Activated T-cell treated with anti-CD3 and anti-CD28 coated beads, Interleukin-2, amount 50 U/mL, for 48 hours (primary cell): ENCODE measurements at regions not wholly inside any gene's neighbourhood (a gene's known extent, or its start where the extent isn't known, plus 50 kb on each side); places are given as distances from the start of the nearest gene placed in this dataset.

Experiments
- DNase-seq, 2 experiments: peaks; one replicate each; pipeline ENCODE4 v3.0.0-alpha.2; 2020

DNA sequence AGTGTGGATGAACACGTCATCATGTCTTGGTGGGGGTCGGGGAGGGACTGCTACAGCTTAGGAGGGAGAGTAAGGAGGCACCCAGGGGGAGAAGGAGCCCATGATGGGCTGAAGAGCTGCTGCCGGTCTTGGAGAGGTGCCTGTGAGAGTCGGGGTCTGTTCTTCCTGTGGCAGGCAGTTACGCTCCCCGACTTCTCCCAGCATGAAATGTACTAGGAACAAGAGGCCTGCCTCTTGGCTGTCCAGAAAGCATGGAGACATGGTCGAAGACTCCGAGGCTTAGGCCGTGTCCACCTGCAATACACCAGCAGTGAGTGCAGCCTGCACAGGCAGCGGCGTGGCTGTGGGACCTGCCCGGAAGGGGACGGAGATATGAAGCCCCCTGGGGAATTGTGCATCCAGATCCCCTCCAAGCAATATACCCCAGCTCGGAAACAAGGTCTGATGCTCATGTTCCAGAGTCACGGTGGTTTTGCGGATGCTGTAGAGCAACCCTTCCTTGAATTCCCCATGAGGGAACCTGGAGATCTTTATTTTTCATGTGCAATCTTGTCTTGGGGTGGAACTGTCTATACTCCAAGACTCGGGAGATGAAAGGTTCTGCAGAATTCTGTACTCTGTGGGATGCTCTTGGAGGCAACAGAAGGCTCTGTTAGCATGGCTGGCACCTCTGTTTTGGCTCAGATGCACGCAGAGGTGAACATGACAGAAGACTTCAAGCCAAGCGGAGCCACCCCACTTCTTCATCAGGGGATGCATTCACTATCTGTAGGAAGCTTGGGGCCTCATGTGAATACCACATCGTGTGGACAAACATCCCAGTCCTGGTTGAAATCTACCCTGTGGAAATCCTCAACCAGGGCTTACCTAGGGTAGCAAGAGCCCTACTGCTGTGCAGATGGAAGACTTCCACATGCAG lies 374.9 kb upstream of the IRX4 start:
- no peak for DNase-seq

- no peak for DNase-seq
Measured at GRCh38 chr5:2256691-2257280, 374.1 kb upstream of the IRX4 start.

GRCh38 chr5:2255915-2256690 lies 373.4 kb upstream of the IRX4 start:
- no peak for DNase-seq

DNA sequence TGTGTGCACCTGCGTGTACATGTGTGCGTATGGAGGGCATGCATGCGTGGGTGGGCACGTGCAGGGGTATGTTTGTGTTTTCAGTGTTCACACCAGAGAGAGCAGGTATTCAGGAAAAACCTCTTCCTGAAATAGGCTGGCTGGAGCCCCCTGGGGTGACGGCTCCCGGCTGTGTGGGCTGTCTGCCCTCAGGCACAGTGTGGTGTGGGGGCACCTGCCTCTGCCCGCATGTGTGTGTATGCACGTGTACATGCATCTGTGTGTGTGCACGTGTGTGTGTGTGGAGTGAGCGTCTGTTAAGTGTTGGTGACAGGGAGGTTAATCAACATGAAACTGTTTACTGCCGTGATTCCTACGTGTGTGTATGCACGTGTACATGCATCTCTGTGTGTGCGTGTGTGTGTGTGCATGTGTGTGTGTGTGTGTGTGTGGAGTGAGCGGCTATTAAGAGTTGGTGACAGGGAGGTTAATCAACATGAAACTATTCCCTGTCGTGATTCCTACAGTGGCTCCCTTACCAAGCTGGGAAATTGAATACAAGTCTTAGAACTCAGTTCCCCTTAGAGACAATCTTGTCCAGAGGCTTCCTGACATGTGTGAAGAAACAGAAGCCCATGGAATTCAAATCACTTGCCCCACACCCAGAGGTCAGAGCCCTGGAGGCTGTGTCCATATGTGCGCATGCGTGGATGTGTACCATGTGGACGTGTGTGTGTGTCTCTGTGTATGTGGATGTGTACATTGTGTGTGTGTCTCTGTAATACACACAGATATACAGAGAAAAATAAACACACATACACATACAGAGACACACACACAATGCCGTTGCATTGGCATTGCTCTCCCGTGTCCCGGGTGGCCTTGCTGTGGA lies 372.4 kb upstream of the IRX4 start:
- no peak for DNase-seq

DNA sequence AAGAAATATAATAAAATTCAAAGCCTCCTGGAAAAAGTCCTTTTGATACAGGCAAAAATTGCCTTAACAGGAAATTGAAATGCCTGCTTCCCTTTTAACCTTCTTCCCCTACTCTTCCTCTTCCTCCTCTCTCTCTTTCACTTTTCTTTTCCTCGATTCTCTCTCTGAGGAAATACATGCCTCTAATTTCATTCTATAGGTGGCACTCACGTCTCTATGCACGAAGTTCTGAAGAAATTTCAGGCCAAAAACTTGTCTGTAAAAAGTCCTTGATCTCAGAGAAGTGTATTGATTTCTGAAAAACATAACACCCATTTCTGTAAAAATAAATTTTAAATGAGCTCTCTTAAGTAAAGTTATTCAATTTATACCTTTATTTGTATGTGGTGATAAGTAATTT lies 371.7 kb upstream of the IRX4 start:
- no peak for DNase-seq

- no peak for DNase-seq
Measured at GRCh38 chr5:2253040-2253975, 370.6 kb upstream of the IRX4 start.

GRCh38 chr5:2251751-2252150 lies 369.0 kb upstream of the IRX4 start:
- DNase-seq, result no peak

DNA sequence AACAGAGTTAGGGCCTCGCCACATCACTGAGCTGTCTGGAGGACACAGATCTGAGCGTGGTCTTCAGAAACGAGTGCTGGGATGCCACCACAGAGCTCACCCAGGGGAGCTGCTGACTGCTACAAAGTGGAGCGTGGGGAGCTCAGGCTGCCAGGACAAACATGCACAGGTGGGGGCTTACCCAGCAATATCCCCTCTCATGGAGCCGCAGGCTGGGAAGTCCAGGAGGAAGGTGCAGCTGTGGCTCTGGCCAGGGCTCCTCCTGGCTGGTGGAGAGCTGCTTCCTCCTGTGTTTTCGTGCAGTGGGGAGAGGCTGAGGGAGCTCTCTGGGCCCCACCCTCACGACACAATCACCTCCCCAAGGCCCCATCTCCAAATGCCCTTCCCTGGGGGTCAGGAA lies 368.6 kb upstream of the IRX4 start:
- no peak for DNase-seq

- no peak for DNase-seq
Measured at GRCh38 chr5:2250365-2250950, 367.7 kb upstream of the IRX4 start.

- DNase-seq, result no peak
Measured at GRCh38 chr5:2249442-2249841, 366.7 kb upstream of the IRX4 start.

GRCh38 chr5:2249026-2249425 lies 366.3 kb upstream of the IRX4 start:
- no peak for DNase-seq

DNA sequence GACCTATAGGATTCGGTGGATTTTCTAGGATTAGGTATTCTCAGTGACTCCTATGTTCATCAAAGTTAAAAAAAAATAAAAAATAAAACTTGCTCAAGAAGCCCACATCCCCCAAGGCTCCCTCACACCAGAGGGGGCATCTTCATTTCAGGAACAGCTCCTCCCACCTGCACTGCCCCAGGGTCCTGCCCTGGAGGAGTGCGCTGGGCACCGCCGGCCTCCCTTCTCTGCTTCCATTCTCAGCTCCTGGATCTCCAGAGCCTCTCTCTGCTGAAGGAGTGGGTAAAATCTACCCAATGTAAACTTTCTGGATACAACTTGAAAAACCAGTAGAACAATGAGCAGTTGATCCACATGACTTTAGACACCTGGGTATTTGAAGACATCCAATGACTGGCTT lies 359.8 kb upstream of the IRX4 start:
- no peak for DNase-seq

DNA sequence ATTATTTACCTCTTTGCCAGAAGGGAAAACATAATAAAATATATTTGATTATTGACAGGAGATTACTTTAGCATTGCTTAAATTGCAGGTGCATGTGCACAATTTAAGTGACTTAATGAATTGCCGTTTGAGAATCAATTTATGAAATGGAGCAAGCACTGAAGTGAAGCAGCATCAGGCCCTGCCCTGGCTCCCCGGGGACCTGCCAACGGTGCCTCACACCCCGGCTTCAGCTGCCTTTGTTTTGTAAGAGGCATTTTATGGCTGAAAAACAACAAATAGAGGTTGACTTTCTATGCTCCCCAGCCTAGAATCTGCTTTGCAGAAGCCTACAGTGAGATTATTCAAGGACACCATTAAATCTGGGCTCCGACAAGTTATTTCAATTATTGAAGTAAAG lies 359.1 kb upstream of the IRX4 start:
- no peak for DNase-seq

DNA sequence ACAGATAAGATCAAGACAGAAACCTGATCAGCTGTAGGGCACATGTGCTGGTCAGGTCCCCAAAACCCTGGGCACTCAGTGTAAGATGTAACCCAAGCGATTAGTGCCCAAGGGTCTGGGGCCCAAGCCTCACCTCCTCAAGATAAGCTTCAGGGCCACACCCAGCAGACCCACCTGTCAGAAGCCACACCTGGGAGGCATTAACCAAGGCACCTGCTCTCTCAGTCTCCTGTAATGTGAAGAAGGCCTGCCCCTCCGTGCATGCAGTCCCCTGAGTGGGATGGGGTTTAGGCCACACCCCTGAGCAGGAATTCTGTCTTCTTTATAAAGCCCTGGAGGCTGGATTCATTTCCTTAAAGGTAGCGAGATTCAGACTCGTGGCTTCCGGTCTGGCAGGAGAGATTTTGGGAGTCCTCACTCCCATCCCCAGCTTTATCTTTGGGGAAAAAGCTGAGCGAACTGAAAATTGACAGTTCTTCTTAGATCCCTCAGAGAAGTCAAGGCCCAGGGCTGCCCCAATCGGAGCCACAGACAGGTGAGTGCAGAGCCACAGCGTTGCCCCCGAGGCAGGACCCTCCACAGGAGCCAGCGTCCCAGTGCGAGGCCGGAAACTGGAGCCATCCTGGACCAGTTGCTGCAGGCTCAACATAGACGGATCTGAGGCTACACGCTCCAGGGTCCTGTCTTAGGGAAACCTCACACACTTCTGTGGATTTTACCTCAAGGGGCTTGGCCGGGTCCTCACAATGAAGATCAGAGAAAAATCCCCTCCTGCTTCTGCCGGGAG lies 357.6 kb upstream of the IRX4 start:
- DNase-seq, result no peak

GRCh38 chr5:2239201-2239910 lies 356.6 kb upstream of the IRX4 start:
- DNase-seq, result no peak

GRCh38 chr5:2238732-2239131 lies 356.0 kb upstream of the IRX4 start:
- DNase-seq, result no peak

DNA sequence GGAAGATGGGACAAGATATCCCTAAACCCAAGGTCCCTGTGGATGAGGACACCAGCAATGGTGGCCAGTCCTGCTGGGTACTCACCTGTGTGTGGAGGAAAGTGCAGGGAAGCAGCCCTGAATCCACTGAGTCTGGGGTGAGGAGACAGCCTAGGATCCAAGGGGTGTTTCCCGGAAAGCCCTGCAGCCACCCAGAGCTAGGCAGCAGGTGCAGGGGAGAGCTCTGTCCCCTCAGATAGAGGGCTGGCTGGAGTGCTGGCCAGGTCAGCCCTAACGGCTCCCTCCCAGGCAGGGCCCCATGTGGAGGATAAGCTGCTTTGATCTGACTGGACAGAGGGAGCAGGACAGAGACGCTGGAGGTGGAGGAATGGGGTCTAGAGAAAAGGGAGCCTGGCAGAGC lies 344.7 kb upstream of the IRX4 start:
- no peak for DNase-seq

GRCh38 chr5:2224689-2225088 lies 342.0 kb upstream of the IRX4 start:
- no peak for DNase-seq

DNA sequence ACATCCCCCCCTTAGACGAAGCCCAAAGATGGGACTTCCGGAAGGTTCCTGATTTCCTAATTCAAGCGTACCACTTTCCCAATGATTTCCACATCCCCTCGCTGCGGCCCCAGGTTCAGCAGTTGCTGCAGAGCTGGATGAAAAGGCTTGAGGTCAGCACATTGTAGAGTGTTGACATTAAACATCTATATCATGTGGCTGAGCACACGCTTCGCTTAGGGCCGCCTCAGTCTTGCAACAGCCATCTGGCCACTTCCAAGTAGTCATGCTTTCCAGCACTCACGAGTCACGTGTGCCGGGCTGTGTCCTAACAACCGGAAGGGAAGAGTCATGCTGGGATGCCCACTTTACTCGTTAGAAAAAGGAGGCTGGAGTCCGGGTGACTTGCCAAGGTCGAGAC lies 340.6 kb upstream of the IRX4 start:
- no peak for DNase-seq
